PC-9 (cell line): ENCODE measurements at regions not wholly inside any gene's neighbourhood (a gene's known extent, or its start where the extent isn't known, plus 50 kb on each side); places are given as distances from the start of the nearest gene placed in this dataset.

Experiments used
- BruUV-seq: library from RNA; stranded (reverse); fragments of 400-500 nt; replicated peaks from 2 replicates; lab custom pipeline; 2021; lab: Mats Ljungman, UMichigan
- CTCF ChIA-PET: fragments of 300-600 bp; sonication (Branson Sonifier 250); formaldehyde crosslinking; loops from one replicate; lab custom pipeline; 2022; ENCODE audit warnings: antibody characterized with exemption; lab: Charles Lee
- POLR2A ChIA-PET: fragments of 300-600 bp; sonication (Branson Sonifier 250); formaldehyde crosslinking; loops from one replicate; lab custom pipeline; 2022; ENCODE audit warnings: antibody characterized with exemption; ENCODE audit not compliant: unreplicated experiment; lab: Charles Lee
- DNase-seq, 2 experiments: peaks; one replicate each; pipeline versions ENCODE4 v3.0.0 to v3.0.0-alpha.2; 2015 to 2022; ENCODE audit warnings: mixed read lengths in 1 of 2
- H2AFZ ChIP-seq: fragments of 200-600 bp; sonication (generic); 2 replicates; pipeline ENCODE4 v1.8.1; 2017; ENCODE audit warnings: antibody characterized with exemption
- H3F3A ChIP-seq: fragments of 200-600 bp; sonication (generic); 2 replicates; pipeline ENCODE4 v1.8.1; 2017; ENCODE audit warnings: antibody characterized with exemption, mild to moderate bottlenecking, low read depth; ENCODE audit not compliant: insufficient read depth
- H3K27ac ChIP-seq: fragments of 200-600 bp; sonication (generic); 2 replicates; pipeline ENCODE4 v1.6.1; 2016; ENCODE audit warnings: mixed run types
- H3K27me3 ChIP-seq: fragments of 200-600 bp; sonication (generic); 2 replicates; pipeline ENCODE4 v1.6.1; 2016; ENCODE audit warnings: low read depth, mixed run types; ENCODE audit not compliant: insufficient read depth
- H3K36me3 ChIP-seq: fragments of 200-600 bp; sonication (generic); 2 replicates; pipeline ENCODE4 v1.6.1; 2016; ENCODE audit warnings: low read depth, mixed run types
- H3K4me1 ChIP-seq: fragments of 200-600 bp; sonication (generic); replicated peaks from 2 replicates; pipeline ENCODE4 v1.6.1; 2016; ENCODE audit warnings: mixed run types; ENCODE audit not compliant: insufficient read depth
- H3K4me2 ChIP-seq: fragments of 200-600 bp; sonication (generic); 2 replicates; pipeline ENCODE4 v1.6.1; 2017; ENCODE audit warnings: mixed run types
- H3K4me3 ChIP-seq: fragments of 200-600 bp; sonication (generic); 2 replicates; pipeline ENCODE4 v1.6.1; 2016; ENCODE audit warnings: mixed run types
- H3K79me2 ChIP-seq: fragments of 200-600 bp; sonication (generic); 2 replicates; pipeline ENCODE4 v1.6.1; 2017; ENCODE audit warnings: low read depth, mixed run types
- H3K9me2 ChIP-seq: fragments of 200-600 bp; sonication (generic); 2 replicates; pipeline ENCODE4 v1.8.1; 2017; ENCODE audit warnings: mild to moderate bottlenecking; ENCODE audit not compliant: insufficient read depth
- H3K9me3 ChIP-seq: fragments of 200-600 bp; sonication (generic); 2 replicates; pipeline ENCODE4 v1.8.1; 2016; ENCODE audit warnings: low read depth; ENCODE audit not compliant: insufficient read depth
- H4K20me1 ChIP-seq: fragments of 200-600 bp; sonication (generic); 2 replicates; pipeline ENCODE4 v1.8.1; 2017; ENCODE audit not compliant: insufficient read depth
- CTCF ChIP-seq: fragments of 200-600 bp; sonication (generic); conservative IDR thresholded peaks from 2 replicates; pipeline ENCODE4 v1.6.1; 2017; ENCODE audit warnings: mixed run types, antibody characterized with exemption, mild to moderate bottlenecking, moderate library complexity
- EZH2 ChIP-seq: fragments of 200-600 bp; sonication (generic); IDR thresholded peaks from 2 replicates; pipeline ENCODE4 v1.8.0; 2017; ENCODE audit warnings: antibody characterized with exemption, low read depth
- intact Hi-C: fragments of 100-400 bp; cut with micrococcal nuclease; formaldehyde crosslinking; loops from one replicate; pipeline ENCODE4 v1.10.0; 2022; ENCODE audit not compliant: unreplicated experiment

- no peak for TF ChIP-seq CTCF
- TF ChIP-seq EZH2, result no peak
Measured at GRCh38 chr6:10332111-10332510, 82.8 kb downstream of the TFAP2A start.

GRCh38 chr6:10331334-10331968 is 83.4 kb downstream of the TFAP2A start:
- no peaks in the 10 kb centered on the region for H4K20me1 ChIP-seq
- H2AFZ ChIP-seq, result no peak overlapping the region
- H3K27ac ChIP-seq, result no peak overlapping the region
- no peak for TF ChIP-seq CTCF
- TF ChIP-seq EZH2, result no peak
- BruUV-seq, result no TSS peak
- H3K36me3 ChIP-seq, result no peaks in the 10 kb centered on the region
- no peaks in the 10 kb centered on the region for H3K9me3 ChIP-seq
- H3K4me2 ChIP-seq, result no peak overlapping the region
- no peaks in the 10 kb centered on the region for H3F3A ChIP-seq
- no peak for DNase-seq
- H3K4me1 ChIP-seq, result no peaks in the 10 kb centered on the region
- intact Hi-C loops, result no loop called here
- ChIA-PET CTCF (interaction anchor here (0.5 kb wide), 1 partner anchor 247 kb away, joined by 3 read pairs; no protein-coding TSS in a partner anchor), POLR2A (no interaction called here)
- no peaks in the 10 kb centered on the region for H3K79me2 ChIP-seq
- H3K27me3 ChIP-seq, result no peaks in the 10 kb centered on the region
- no peak overlapping the region for H3K4me3 ChIP-seq
- no peaks in the 10 kb centered on the region for H3K9me2 ChIP-seq

More at GRCh38 chr6:10332111-10332510, 82.8 kb downstream of the TFAP2A start:
- Histone ChIP-seq H3K79me2 (no peaks in the 10 kb centered on the region), H3K27me3 (no peaks in the 10 kb centered on the region), H4K20me1 (no peaks in the 10 kb centered on the region), H3F3A (no peaks in the 10 kb centered on the region), H3K9me2 (no peaks in the 10 kb centered on the region), H3K9me3 (no peaks in the 10 kb centered on the region), H3K4me1 (no peaks in the 10 kb centered on the region), H2AFZ (no peak overlapping the region), H3K4me2 (no peak overlapping the region), H3K27ac (no peak overlapping the region), H3K36me3 (no peaks in the 10 kb centered on the region), H3K4me3 (no peak overlapping the region)
- intact Hi-C loops, result no loop called here
- ChIA-PET POLR2A (no interaction called here), CTCF (interaction anchor here (0.7 kb wide), 1 partner anchor 82 kb away, joined by 3 read pairs; no protein-coding TSS in a partner anchor)
- no TSS peak for BruUV-seq
- DNase-seq, result no peak

DNA sequence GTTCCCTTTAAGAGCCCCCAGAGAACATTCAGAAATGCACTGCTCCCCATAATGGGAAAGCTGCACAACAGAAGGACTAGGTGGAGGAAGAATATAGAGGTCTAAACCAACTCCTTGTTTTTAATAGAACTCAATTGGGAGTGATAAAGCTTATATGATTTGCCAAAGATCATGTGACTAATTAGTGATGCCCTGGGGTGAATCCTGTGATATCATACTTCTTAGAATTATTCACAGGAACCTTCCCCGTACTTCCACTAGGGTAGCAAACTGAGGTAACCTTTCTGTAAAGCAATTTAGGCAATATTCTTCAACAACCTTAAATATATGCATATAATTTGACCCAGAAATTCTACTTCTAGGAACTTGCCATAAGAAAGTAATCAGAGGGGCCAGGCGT is 84.4 kb downstream of the TFAP2A start:
- CTCF ChIA-PET, result interaction anchor here (0.6 kb wide), 1 partner anchor 76 kb away, joined by 3 read pairs; no protein-coding TSS in a partner anchor
- no peak for DNase-seq
- intact Hi-C loops, result no loop called here

More for the DNA sequence above, 84.4 kb downstream of the TFAP2A start:
- POLR2A ChIA-PET, result no interaction called here
- no TSS peak for BruUV-seq
- Histone ChIP-seq H3K79me2 (no peaks in the 10 kb centered on the region), H3K27me3 (no peaks in the 10 kb centered on the region), H3K9me3 (no peaks in the 10 kb centered on the region), H3K4me3 (no peak overlapping the region), H3K27ac (no peak overlapping the region), H4K20me1 (no peaks in the 10 kb centered on the region), H3F3A (no peaks in the 10 kb centered on the region), H3K36me3 (no peaks in the 10 kb centered on the region), H3K4me1 (no peaks in the 10 kb centered on the region), H3K9me2 (no peaks in the 10 kb centered on the region), H3K4me2 (no peak overlapping the region), H2AFZ (no peak overlapping the region)
- TF ChIP-seq CTCF (no peak), EZH2 (no peak)
